ENCODE measurements at regions not wholly inside any gene's neighbourhood (a gene's known extent, or its start where the extent isn't known, plus 50 kb on each side); places are given as distances from the start of the nearest gene placed in this dataset.

- no peak for DNase-seq
These were observed 979.6 kb downstream of the TFAP2A start for GRCh38 chr6:9435281-9435680.

GRCh38 chr6:9431945-9432344 is 982.9 kb downstream of the TFAP2A start:
- no peak for DNase-seq

- DNase-seq: peak; percentile 53
These were observed 986.3 kb downstream of the TFAP2A start for GRCh38 chr6:9428421-9429172.

- no peak for DNase-seq
These were observed 986.8 kb upstream of the SLC35B3 start for GRCh38 chr6:9422138-9422537.

GRCh38 chr6:9420316-9421015 is 985.1 kb upstream of the SLC35B3 start:
- no peak for DNase-seq

GRCh38 chr6:9417400-9417799 is 982.1 kb upstream of the SLC35B3 start:
- no peak for DNase-seq

- peak; percentile 16 for DNase-seq
These were observed 977.7 kb upstream of the SLC35B3 start for GRCh38 chr6:9412951-9413559.

GRCh38 chr6:9409126-9409525 is 973.8 kb upstream of the SLC35B3 start:
- peak; percentile 30 for DNase-seq

- DNase-seq: no peak
These were observed 973.2 kb upstream of the SLC35B3 start for GRCh38 chr6:9408402-9409117.

- DNase-seq: no peak
These were observed 970.5 kb upstream of the SLC35B3 start for GRCh38 chr6:9405825-9406224.

GRCh38 chr6:9405369-9405768 is 970.0 kb upstream of the SLC35B3 start:
- peak; percentile 84 for DNase-seq

- DNase-seq: peak; percentile 16
These were observed 969.2 kb upstream of the SLC35B3 start for GRCh38 chr6:9404351-9405146.

GRCh38 chr6:9403736-9404135 is 968.4 kb upstream of the SLC35B3 start:
- no peak for DNase-seq

GRCh38 chr6:9401960-9402359 is 966.6 kb upstream of the SLC35B3 start:
- DNase-seq: peak; percentile 11

GRCh38 chr6:9399916-9400315 is 964.6 kb upstream of the SLC35B3 start:
- DNase-seq: no peak

GRCh38 chr6:9398767-9399373 is 963.5 kb upstream of the SLC35B3 start:
- DNase-seq: peak; percentile 17

GRCh38 chr6:9398071-9398766 is 962.9 kb upstream of the SLC35B3 start:
- no peak for DNase-seq

- DNase-seq: no peak
These were observed 953.3 kb upstream of the SLC35B3 start for GRCh38 chr6:9388596-9388995.

GRCh38 chr6:9380568-9380967 is 945.2 kb upstream of the SLC35B3 start:
- no peak for DNase-seq

GRCh38 chr6:9373308-9373707 is 938.0 kb upstream of the SLC35B3 start:
- no peak for DNase-seq

GRCh38 chr6:9370480-9370879 is 935.1 kb upstream of the SLC35B3 start:
- no peak for DNase-seq
